H9 (cell line): ENCODE measurements at regions not wholly inside any gene's neighbourhood (a gene's known extent, or its start where the extent isn't known, plus 50 kb on each side); places are given as distances from the start of the nearest gene placed in this dataset.
A peak's percentile ranks its signal among the peaks of the same experiment; 100 is the strongest.

ENCODE experiments used
- DNase-seq: peaks from one replicate; pipeline ENCODE4 v3.0.0-alpha.2; 2017
- H2AFZ ChIP-seq: one replicate; pipeline ENCODE4 v1.6.1; 2013; ENCODE audit warnings: mild to moderate bottlenecking, low read length, control low read depth, moderate library complexity
- H2AK5ac ChIP-seq: 2 replicates; pipeline ENCODE4 v1.6.1; 2013; ENCODE audit warnings: low read length, control low read depth, mixed read lengths; ENCODE audit not compliant: insufficient read length
- H2BK120ac ChIP-seq: one replicate; pipeline ENCODE4 v1.6.1; 2013; ENCODE audit warnings: low read depth, mild to moderate bottlenecking, low read length, control low read depth, inconsistent platforms; ENCODE audit not compliant: poor library complexity, severe bottlenecking
- H2BK12ac ChIP-seq: 2 replicates; pipeline ENCODE4 v1.6.1; 2013; ENCODE audit warnings: low read length, control low read depth, mixed read lengths, low read depth; ENCODE audit not compliant: insufficient read length
- H2BK15ac ChIP-seq: 2 replicates; pipeline ENCODE4 v1.6.1; 2013; ENCODE audit warnings: low read depth, low read length, control low read depth
- H2BK20ac ChIP-seq: one replicate; pipeline ENCODE4 v1.6.1; 2013; ENCODE audit warnings: low read depth, mild to moderate bottlenecking, low read length, control low read depth, inconsistent platforms; ENCODE audit not compliant: poor library complexity, severe bottlenecking
- H2BK5ac ChIP-seq: 2 replicates; pipeline ENCODE4 v1.6.1; 2013; ENCODE audit warnings: low read length, control low read depth, mixed read lengths; ENCODE audit not compliant: insufficient read length
- H3K14ac ChIP-seq: 2 replicates; pipeline ENCODE4 v1.6.1; 2013; ENCODE audit warnings: low read length, control low read depth; ENCODE audit not compliant: insufficient read depth
- H3K18ac ChIP-seq: 2 replicates; pipeline ENCODE4 v1.6.1; 2013; ENCODE audit warnings: low read depth, mild to moderate bottlenecking, mixed read lengths, low read length, control low read depth; ENCODE audit not compliant: insufficient read length
- H3K23ac ChIP-seq: 2 replicates; pipeline ENCODE4 v1.6.1; 2013; ENCODE audit warnings: low read length, control low read depth, mixed read lengths, low read depth; ENCODE audit not compliant: insufficient read length
- H3K23me2 ChIP-seq: 2 replicates; pipeline ENCODE4 v1.6.1; 2013; ENCODE audit warnings: low read depth, mild to moderate bottlenecking, mixed read lengths, low read length, control low read depth; ENCODE audit not compliant: insufficient read length, poor library complexity, severe bottlenecking
- H3K27ac ChIP-seq: 2 replicates; pipeline ENCODE4 v1.5.1; 2013; ENCODE audit warnings: low read length, control low read depth, mixed read lengths, low read depth; ENCODE audit not compliant: insufficient read length
- H3K27me3 ChIP-seq: 2 replicates; pipeline ENCODE4 v1.6.1; 2013; ENCODE audit warnings: low read length, control low read depth, inconsistent platforms; ENCODE audit not compliant: insufficient read depth
- H3K4ac ChIP-seq: 2 replicates; pipeline ENCODE4 v1.6.1; 2013; ENCODE audit warnings: low read depth, mild to moderate bottlenecking, control low read depth, inconsistent platforms, low read length, moderate library complexity
- H3K4me1 ChIP-seq: 2 replicates; pipeline ENCODE4 v1.6.1; 2013; ENCODE audit warnings: low read length, control low read depth, inconsistent platforms; ENCODE audit not compliant: insufficient read depth
- H3K4me2 ChIP-seq: 2 replicates; pipeline ENCODE4 v1.6.1; 2013; ENCODE audit warnings: low read length, control low read depth, mixed read lengths; ENCODE audit not compliant: insufficient read length, insufficient read depth
- H3K56ac ChIP-seq: 2 replicates; pipeline ENCODE4 v1.6.1; 2013; ENCODE audit warnings: low read depth, mild to moderate bottlenecking, mixed read lengths, low read length, control low read depth; ENCODE audit not compliant: insufficient read length
- H3K79me1 ChIP-seq: 2 replicates; pipeline ENCODE4 v1.6.1; 2013; ENCODE audit warnings: low read depth, mild to moderate bottlenecking, moderate library complexity, low read length, control low read depth, inconsistent platforms; ENCODE audit not compliant: insufficient read depth, poor library complexity, severe bottlenecking
- H3K79me2 ChIP-seq: 2 replicates; pipeline ENCODE4 v1.6.1; 2013; ENCODE audit warnings: low read length, control low read depth, inconsistent platforms; ENCODE audit not compliant: insufficient read depth
- H3K9ac ChIP-seq: 2 replicates; pipeline ENCODE4 v1.6.1; 2013; ENCODE audit warnings: low read length, control low read depth, mixed read lengths; ENCODE audit not compliant: insufficient read length; ENCODE audit errors: extremely low read depth
- H3K9me3 ChIP-seq: one replicate; pipeline ENCODE4 v1.6.1; 2013; ENCODE audit warnings: low read depth, low read length, inconsistent platforms; ENCODE audit not compliant: control insufficient read depth
- H3T11ph ChIP-seq: one replicate; pipeline ENCODE4 v1.6.1; 2013; ENCODE audit warnings: mild to moderate bottlenecking, low read length, control low read depth, inconsistent platforms
- H4K20me1 ChIP-seq: one replicate; pipeline ENCODE4 v1.6.1; 2013; ENCODE audit not compliant: control insufficient read depth, insufficient read length, insufficient read depth
- H4K5ac ChIP-seq: 2 replicates; pipeline ENCODE4 v1.6.1; 2013; ENCODE audit warnings: low read depth, mild to moderate bottlenecking, mixed read lengths, low read length, control low read depth; ENCODE audit not compliant: insufficient read length
- H4K8ac ChIP-seq: replicated peaks from 2 replicates; pipeline ENCODE4 v1.6.1; 2013; ENCODE audit warnings: low read length, control low read depth, mixed read lengths, low read depth; ENCODE audit not compliant: insufficient read length
- H4K91ac ChIP-seq: 2 replicates; pipeline ENCODE4 v1.6.1; 2013; ENCODE audit warnings: low read depth, mild to moderate bottlenecking, moderate library complexity, mixed read lengths, low read length, control low read depth; ENCODE audit not compliant: insufficient read length
- H3K27ac Mint-ChIP-seq, 3 experiments: 2 replicates in 2 of 3; 3 replicates in 1 of 3; pipeline ENCODE4 v1.8.0; 2020 to 2021; ENCODE audit warnings: mixed read lengths in 3 of 3, mild to moderate bottlenecking in 1 of 3, moderate library complexity in 1 of 3
- H3K27me3 Mint-ChIP-seq: 2 replicates; pipeline ENCODE4 v1.8.0; 2021; ENCODE audit warnings: low read depth, mild to moderate bottlenecking, moderate library complexity, mixed read lengths
- H3K36me3 Mint-ChIP-seq, 3 experiments: 2 replicates in 2 of 3; 3 replicates in 1 of 3; pipeline ENCODE4 v1.8.0; 2020 to 2021; ENCODE audit warnings: low read depth in 3 of 3, mixed read lengths in 3 of 3; ENCODE audit not compliant: insufficient read depth in 1 of 3
- H3K4me1 Mint-ChIP-seq, 2 experiments: 2 replicates each; pipeline ENCODE4 v1.8.0; 2020; ENCODE audit warnings: mixed read lengths in 2 of 2
- H3K4me3 Mint-ChIP-seq, 2 experiments: 2 replicates in 1 of 2; 3 replicates in 1 of 2; pipeline ENCODE4 v1.8.0; 2020 to 2021; ENCODE audit warnings: mild to moderate bottlenecking in 2 of 2, mixed read lengths in 2 of 2, moderate library complexity in 1 of 2
- H3K9me3 Mint-ChIP-seq, 2 experiments: 2 replicates in 1 of 2; 3 replicates in 1 of 2; pipeline ENCODE4 v1.8.0; 2020; ENCODE audit warnings: mild to moderate bottlenecking in 2 of 2, mixed read lengths in 2 of 2, moderate library complexity in 1 of 2
- CTCF ChIP-seq: fragments of 200-600 bp; sonication (generic); conservative IDR thresholded peaks from 3 replicates; pipeline ENCODE4 v1.8.0; 2021; ENCODE audit warnings: antibody characterized with exemption, mild to moderate bottlenecking
- WGBS: extraction: QIAGEN DNeasy Blood & Tissue Kit; methylation state at CpG from one replicate; pipeline ENCODE4 v1.1.7; 2013; ENCODE audit warnings: missing lambda C conversion rate, low lambda C conversion rate, mixed read lengths; ENCODE audit not compliant: insufficient read length; ENCODE audit errors: extremely low coverage; 5-methylcytosine and 5-hydroxymethylcytosine counted together

- no peak overlapping the region for H2BK20ac ChIP-seq
These were observed 67.7 kb upstream of the L3MBTL4 start for GRCh38 chr18:6482198-6482977.

More at GRCh38 chr18:6482198-6482977, 67.7 kb upstream of the L3MBTL4 start:
- H2AFZ ChIP-seq = no peak overlapping the region
- H2BK12ac ChIP-seq = no peak overlapping the region
- no peak overlapping the region for H2BK15ac ChIP-seq
- no peaks in the 10 kb centered on the region for H3K27me3 Mint-ChIP-seq
- H3K56ac ChIP-seq = no peak overlapping the region
- H3T11ph ChIP-seq = no peak overlapping the region
- H3K27ac Mint-ChIP-seq = no peak overlapping the region
- WGBS = no CpG with 5 or more reads among the region's 15 CpGs
- H3K4me2 ChIP-seq = no peak overlapping the region
- no peak overlapping the region for H4K8ac ChIP-seq
- H4K20me1 ChIP-seq = no peaks in the 10 kb centered on the region
- H2AK5ac ChIP-seq = no peak overlapping the region
- H3K9me3 ChIP-seq = no peaks in the 10 kb centered on the region
- H3K23ac ChIP-seq = no peak overlapping the region
- H3K79me2 ChIP-seq = no peaks in the 10 kb centered on the region
- no peak overlapping the region for H4K5ac ChIP-seq
- TF ChIP-seq CTCF = peak; percentile 94
- H3K9me3 Mint-ChIP-seq = no peaks in the 10 kb centered on the region; a peak in 1 of 5 replicates
- no peak overlapping the region for H3K9ac ChIP-seq
- H3K4me3 Mint-ChIP-seq = no peak overlapping the region
- no peak overlapping the region for H3K14ac ChIP-seq
- H3K27ac ChIP-seq = no peak overlapping the region
- no peaks in the 10 kb centered on the region for H3K36me3 Mint-ChIP-seq
- no peak overlapping the region for H2BK120ac ChIP-seq
- no peaks in the 10 kb centered on the region for H3K27me3 ChIP-seq
- H3K79me1 ChIP-seq = no peaks in the 10 kb centered on the region
- no peak overlapping the region for H2BK5ac ChIP-seq
- no peak overlapping the region for H4K91ac ChIP-seq
- H3K4me1 Mint-ChIP-seq = peaks cover 25 to 29% of the 10 kb centered on the region in 2 experiments
- H3K23me2 ChIP-seq = no peaks in the 10 kb centered on the region
- DNase-seq = peak; percentile 90
- H3K18ac ChIP-seq = no peak overlapping the region
- H3K4me1 ChIP-seq = peaks cover 4% of the 10 kb centered on the region; the same call in 1 of the 2 replicates
- no peak overlapping the region for H3K4ac ChIP-seq
